SJSA1 (cell line): ENCODE measurements at regions not wholly inside any gene's neighbourhood (a gene's known extent, or its start where the extent isn't known, plus 50 kb on each side); places are given as distances from the start of the nearest gene placed in this dataset.
"Not testable (repeated sequence)": the region's sequence is repeated elsewhere in the genome, so short reads cannot be mapped to it uniquely, and the experiment has no call there.

Source experiments
- DNase-seq, 2 experiments: peaks; one replicate each; pipeline ENCODE4 v3.0.0-alpha.2; 2015 to 2020; ENCODE audit warnings: low spot score in 2 of 2, low read depth in 1 of 2
- H3K27ac ChIP-seq: fragments of 250-450 bp; sonication (Bioruptor Pico); 2 replicates; pipeline ENCODE4 v1.5.1; 2020; ENCODE audit warnings: mild to moderate bottlenecking, moderate library complexity
- H3K27me3 ChIP-seq: fragments of 250-450 bp; sonication (Bioruptor Pico); replicated peaks from 2 replicates; pipeline ENCODE4 v1.5.1; 2020; ENCODE audit warnings: mild to moderate bottlenecking, moderate library complexity
- H3K36me3 ChIP-seq: fragments of 250-450 bp; sonication (Bioruptor Pico); 2 replicates; pipeline ENCODE4 v1.5.1; 2020; ENCODE audit warnings: mild to moderate bottlenecking
- H3K4me1 ChIP-seq: fragments of 250-450 bp; sonication (Bioruptor Pico); replicated peaks from 2 replicates; pipeline ENCODE4 v1.6.1; 2021; ENCODE audit warnings: mild to moderate bottlenecking
- H3K4me3 ChIP-seq: fragments of 250-450 bp; sonication (Bioruptor Pico); 2 replicates; pipeline ENCODE4 v1.5.1; 2020; ENCODE audit warnings: mild to moderate bottlenecking
- H3K9me3 ChIP-seq: fragments of 250-450 bp; sonication (Bioruptor Pico); replicated peaks from 2 replicates; pipeline ENCODE4 v1.5.1; 2020; ENCODE audit warnings: mild to moderate bottlenecking

GRCh38 chr3:70731046-70731445 lies 418.6 kb upstream of the MDFIC2 start:
- H3K27ac ChIP-seq: no peak overlapping the region
- no peak for DNase-seq
- peaks cover 56% of the 10 kb centered on the region for H3K4me1 ChIP-seq
- H3K27me3 ChIP-seq: no peaks in the 10 kb centered on the region
- H3K36me3 ChIP-seq: no peaks in the 10 kb centered on the region
- H3K4me3 ChIP-seq: no peak overlapping the region
- H3K9me3 ChIP-seq: no peaks in the 10 kb centered on the region

- Histone ChIP-seq H3K9me3 (no peaks in the 10 kb centered on the region), H3K36me3 (no peaks in the 10 kb centered on the region), H3K4me3 (no peak overlapping the region), H3K4me1 (peaks cover 56% of the 10 kb centered on the region), H3K27me3 (no peaks in the 10 kb centered on the region), H3K27ac (no peak overlapping the region)
- DNase-seq: peak in 1 of 2 experiments; percentile 34
Measured at GRCh38 chr3:70729845-70730244, 417.4 kb upstream of the MDFIC2 start.

GRCh38 chr3:70728311-70728710 lies 415.9 kb upstream of the MDFIC2 start:
- H3K27me3 ChIP-seq: no peaks in the 10 kb centered on the region
- H3K9me3 ChIP-seq: no peaks in the 10 kb centered on the region
- H3K4me1 ChIP-seq: peaks cover 44% of the 10 kb centered on the region
- no peak overlapping the region for H3K27ac ChIP-seq
- H3K36me3 ChIP-seq: no peaks in the 10 kb centered on the region
- DNase-seq: peak in 1 of 2 experiments; percentile 69
- no peak overlapping the region for H3K4me3 ChIP-seq

- H3K27ac ChIP-seq: peak overlapping the region; percentile 83
- no peaks in the 10 kb centered on the region for H3K36me3 ChIP-seq
- H3K27me3 ChIP-seq: no peaks in the 10 kb centered on the region
- no peak overlapping the region for H3K4me3 ChIP-seq
- peak in 1 of 2 experiments; percentile 90 for DNase-seq
- H3K9me3 ChIP-seq: no peaks in the 10 kb centered on the region
- H3K4me1 ChIP-seq: peaks cover 44% of the 10 kb centered on the region
Measured at GRCh38 chr3:70726961-70727360, 414.5 kb upstream of the MDFIC2 start.

- Histone ChIP-seq H3K27ac (peak overlapping the region; percentile 83), H3K27me3 (no peaks in the 10 kb centered on the region), H3K4me1 (peaks cover 44% of the 10 kb centered on the region), H3K4me3 (no peak overlapping the region), H3K9me3 (no peaks in the 10 kb centered on the region), H3K36me3 (no peaks in the 10 kb centered on the region)
- DNase-seq: peak; percentile 40 to 49
Measured at GRCh38 chr3:70726096-70726938, 413.9 kb upstream of the MDFIC2 start.

GRCh38 chr3:70722018-70722417 lies 409.6 kb upstream of the MDFIC2 start:
- Histone ChIP-seq H3K27ac (no peak overlapping the region), H3K36me3 (no peaks in the 10 kb centered on the region), H3K4me1 (peaks cover 11% of the 10 kb centered on the region), H3K4me3 (no peak overlapping the region), H3K27me3 (no peaks in the 10 kb centered on the region), H3K9me3 (no peaks in the 10 kb centered on the region)
- no peak for DNase-seq

- Histone ChIP-seq H3K36me3 (no peaks in the 10 kb centered on the region), H3K27ac (no peak overlapping the region), H3K9me3 (peaks cover 6% of the 10 kb centered on the region), H3K27me3 (no peaks in the 10 kb centered on the region), H3K4me3 (no peak overlapping the region), H3K4me1 (no peaks in the 10 kb centered on the region)
- DNase-seq: no peak
Measured at GRCh38 chr3:70716832-70717231, 404.4 kb upstream of the MDFIC2 start.

- H3K36me3 ChIP-seq: no peaks in the 10 kb centered on the region
- H3K27me3 ChIP-seq: no peaks in the 10 kb centered on the region
- H3K4me1 ChIP-seq: no peaks in the 10 kb centered on the region
- DNase-seq: no peak
- H3K27ac ChIP-seq: no peak overlapping the region
- peaks cover 8% of the 10 kb centered on the region for H3K9me3 ChIP-seq
- H3K4me3 ChIP-seq: no peak overlapping the region
Measured at GRCh38 chr3:70712449-70713082, 400.1 kb upstream of the MDFIC2 start.

GRCh38 chr3:70703305-70704102 lies 391.1 kb upstream of the MDFIC2 start:
- Histone ChIP-seq H3K9me3 (no peaks in the 10 kb centered on the region), H3K4me1 (peaks cover 6% of the 10 kb centered on the region), H3K27ac (no peak overlapping the region), H3K36me3 (no peaks in the 10 kb centered on the region), H3K27me3 (no peaks in the 10 kb centered on the region), H3K4me3 (no peak overlapping the region)
- DNase-seq: no peak

GRCh38 chr3:70702132-70702531 lies 389.7 kb upstream of the MDFIC2 start:
- peak in 1 of 2 experiments; percentile 14 for DNase-seq
- Histone ChIP-seq H3K27ac (no peak overlapping the region), H3K27me3 (no peaks in the 10 kb centered on the region)

GRCh38 chr3:70684701-70685100 lies 372.3 kb upstream of the MDFIC2 start:
- Histone ChIP-seq H3K9me3 (no peaks in the 10 kb centered on the region), H3K4me3 (no peak overlapping the region), H3K4me1 (no peaks in the 10 kb centered on the region), H3K27ac (no peak overlapping the region), H3K36me3 (no peaks in the 10 kb centered on the region), H3K27me3 (no peaks in the 10 kb centered on the region)
- DNase-seq: no peak

More at GRCh38 chr3:70702132-70702531, 389.7 kb upstream of the MDFIC2 start:
- no peaks in the 10 kb centered on the region for H3K9me3 ChIP-seq
- H3K4me1 ChIP-seq: peaks cover 6% of the 10 kb centered on the region
- H3K36me3 ChIP-seq: no peaks in the 10 kb centered on the region
- no peak overlapping the region for H3K4me3 ChIP-seq

- not testable (repeated sequence) for DNase-seq, H3K9me3 ChIP-seq, H3K4me1 ChIP-seq
Measured at GRCh38 chr3:70675810-70676209, 363.4 kb upstream of the MDFIC2 start.

GRCh38 chr3:70658513-70659310 lies 346.3 kb upstream of the MDFIC2 start:
- DNase-seq: no peak
- Histone ChIP-seq H3K4me3 (no peak overlapping the region), H3K4me1 (no peaks in the 10 kb centered on the region), H3K27me3 (no peaks in the 10 kb centered on the region), H3K9me3 (no peaks in the 10 kb centered on the region), H3K27ac (no peak overlapping the region), H3K36me3 (no peaks in the 10 kb centered on the region)

More at GRCh38 chr3:70675810-70676209, 363.4 kb upstream of the MDFIC2 start:
- not testable (repeated sequence) for H3K4me3 ChIP-seq, H3K27ac ChIP-seq, H3K27me3 ChIP-seq, H3K36me3 ChIP-seq
